T-cell (primary cell): ENCODE measurements at regions not wholly inside any gene's neighbourhood (a gene's known extent, or its start where the extent isn't known, plus 50 kb on each side); places are given as distances from the start of the nearest gene placed in this dataset.

Experiments
- ATAC-seq, 4 experiments: fragments of 200-7000 bp in 3 of 4; fragments of 150-1000 bp in 1 of 4; cut with Tn5 transposase; replicated peaks in 1 of 4; 1 replicate in 3 of 4; 2 replicates in 1 of 4; pipeline ENCODE4 v1.10.0; 2021; ENCODE audit warnings: moderate library complexity in 3 of 4, mild to moderate bottlenecking in 2 of 4, moderate number of reproducible peaks in 1 of 4
- CTCF ChIA-PET, 2 donors: fragments of 300-600 bp; sonication (Branson Sonifier 250); formaldehyde crosslinking; loops; one replicate each; lab custom pipeline; 2022; ENCODE audit warnings: antibody characterized with exemption in 2 of 2; lab: Charles Lee
- POLR2A ChIA-PET, 2 donors: fragments of 300-600 bp; sonication (Branson Sonifier 250); formaldehyde crosslinking; loops; one replicate each; lab custom pipeline; 2022; ENCODE audit warnings: antibody characterized with exemption in 2 of 2; lab: Charles Lee
- DNase-seq, 35 experiments: peaks; one replicate each; pipeline versions ENCODE4 v3.0.0 to v3.0.0-alpha.2; 2013 to 2023
- H3K27ac ChIP-seq: one replicate; pipeline ENCODE4 v1.5.1; 2013; ENCODE audit warnings: low read length
- H3K27me3 ChIP-seq, 2 experiments: replicated peaks in 1 of 2; 1 replicate in 1 of 2; 2 replicates in 1 of 2; pipeline versions ENCODE4 v1.6.1 to v1.7.0; 2013; ENCODE audit warnings: low read length in 1 of 2, mixed read lengths in 1 of 2; ENCODE audit not compliant: control insufficient read depth in 2 of 2, insufficient read depth in 2 of 2; ENCODE audit errors: extremely low read depth in 1 of 2
- H3K36me3 ChIP-seq, 2 donors: 1 replicate in 1 of 2; 2 replicates in 1 of 2; pipeline versions ENCODE4 v1.6.1 to v1.7.0; 2013; ENCODE audit warnings: low read length in 1 of 2; ENCODE audit not compliant: control insufficient read depth in 2 of 2, insufficient read depth in 1 of 2; ENCODE audit errors: extremely low read depth in 1 of 2
- H3K4me1 ChIP-seq, 2 experiments: 1 replicate in 1 of 2; 2 replicates in 1 of 2; pipeline versions ENCODE4 v1.6.1 to v1.7.0; 2013; ENCODE audit warnings: low read length in 2 of 2, mixed read lengths in 1 of 2; ENCODE audit not compliant: insufficient read depth in 2 of 2, control insufficient read depth in 1 of 2; ENCODE audit errors: extremely low read depth in 1 of 2
- H3K4me3 ChIP-seq, 2 donors: 1 replicate in 1 of 2; 2 replicates in 1 of 2; pipeline versions ENCODE4 v1.5.1 to v1.7.0; 2013; ENCODE audit warnings: mild to moderate bottlenecking in 2 of 2, low read length in 1 of 2, moderate library complexity in 1 of 2; ENCODE audit not compliant: control insufficient read depth in 1 of 2; ENCODE audit errors: extremely low read depth in 1 of 2
- H3K9me3 ChIP-seq: 2 replicates; pipeline ENCODE4 v1.7.0; 2013
- H3K27ac Mint-ChIP-seq, 2 donors: one replicate each; pipeline ENCODE4 v1.8.0; 2020 to 2021; ENCODE audit warnings: mild to moderate bottlenecking in 2 of 2, mixed read lengths in 2 of 2
- H3K27me3 Mint-ChIP-seq, 2 donors: one replicate each; pipeline ENCODE4 v1.8.0; 2021 to 2022; ENCODE audit warnings: mixed read lengths in 2 of 2
- H3K36me3 Mint-ChIP-seq: one replicate; pipeline ENCODE4 v1.8.0; 2021; ENCODE audit warnings: mixed read lengths
- H3K4me1 Mint-ChIP-seq, 3 donors: one replicate each; pipeline ENCODE4 v1.8.0; 2020 to 2022; ENCODE audit warnings: mixed read lengths in 3 of 3, mild to moderate bottlenecking in 1 of 3
- H3K4me3 Mint-ChIP-seq, 3 donors: one replicate each; pipeline ENCODE4 v1.8.0; 2020 to 2022; ENCODE audit warnings: mild to moderate bottlenecking in 3 of 3, mixed read lengths in 3 of 3, moderate library complexity in 3 of 3
- H3K9me3 Mint-ChIP-seq, 3 donors: one replicate each; pipeline ENCODE4 v1.8.0; 2020 to 2022; ENCODE audit warnings: mixed read lengths in 3 of 3
- WGBS: methylation state at CpG from one replicate; pipeline ENCODE4 v1.1.5; 2013; ENCODE audit warnings: missing lambda C conversion rate; ENCODE audit not compliant: insufficient coverage; 5-methylcytosine and 5-hydroxymethylcytosine counted together

DNA sequence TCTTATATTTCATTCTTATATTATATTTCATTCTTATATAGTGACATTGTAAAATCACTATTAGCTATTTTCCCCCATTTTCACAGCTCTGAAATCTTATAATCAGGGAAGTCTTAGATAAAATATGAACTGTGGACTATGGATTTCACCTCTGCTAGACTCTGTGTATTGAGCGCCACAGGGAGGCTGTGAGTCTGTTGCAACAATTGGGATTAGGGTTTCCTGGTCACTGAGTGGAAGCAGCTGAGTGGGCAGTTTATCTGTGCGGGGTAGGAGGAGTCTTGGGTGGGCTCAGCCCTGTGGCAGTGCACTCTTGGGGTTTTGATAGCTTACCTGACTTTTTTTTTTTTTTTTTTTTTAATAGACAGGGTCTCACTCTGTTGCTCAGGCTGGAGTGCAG, 249.5 kb downstream of the PTTG2 start:
- CTCF ChIA-PET: no interaction called here
- Mint-ChIP-seq H3K9me3 (peaks cover 0 to 4% (median 0%) of the 10 kb centered on the region in 3 donors), H3K27ac (no peak overlapping the region), H3K27me3 (no peaks in the 10 kb centered on the region), H3K4me1 (no peaks in the 10 kb centered on the region), H3K4me3 (no peak overlapping the region), H3K36me3 (no peaks in the 10 kb centered on the region)
- Histone ChIP-seq H3K27ac (no peak overlapping the region), H3K9me3 (no peaks in the 10 kb centered on the region), H3K4me1 (no peaks in the 10 kb centered on the region), H3K36me3 (no peaks in the 10 kb centered on the region), H3K27me3 (no peaks in the 10 kb centered on the region), H3K4me3 (no peak overlapping the region)
- ATAC-seq (no peak), DNase-seq (no peak)
- WGBS: 100% methylated on average over 1 of the region's 2 CpGs
- POLR2A ChIA-PET: interaction anchor here in 1 of 2 donors (0.7 kb wide), 1 partner anchor 8 kb away, joined by 5 read pairs; no protein-coding TSS in a partner anchor

DNA sequence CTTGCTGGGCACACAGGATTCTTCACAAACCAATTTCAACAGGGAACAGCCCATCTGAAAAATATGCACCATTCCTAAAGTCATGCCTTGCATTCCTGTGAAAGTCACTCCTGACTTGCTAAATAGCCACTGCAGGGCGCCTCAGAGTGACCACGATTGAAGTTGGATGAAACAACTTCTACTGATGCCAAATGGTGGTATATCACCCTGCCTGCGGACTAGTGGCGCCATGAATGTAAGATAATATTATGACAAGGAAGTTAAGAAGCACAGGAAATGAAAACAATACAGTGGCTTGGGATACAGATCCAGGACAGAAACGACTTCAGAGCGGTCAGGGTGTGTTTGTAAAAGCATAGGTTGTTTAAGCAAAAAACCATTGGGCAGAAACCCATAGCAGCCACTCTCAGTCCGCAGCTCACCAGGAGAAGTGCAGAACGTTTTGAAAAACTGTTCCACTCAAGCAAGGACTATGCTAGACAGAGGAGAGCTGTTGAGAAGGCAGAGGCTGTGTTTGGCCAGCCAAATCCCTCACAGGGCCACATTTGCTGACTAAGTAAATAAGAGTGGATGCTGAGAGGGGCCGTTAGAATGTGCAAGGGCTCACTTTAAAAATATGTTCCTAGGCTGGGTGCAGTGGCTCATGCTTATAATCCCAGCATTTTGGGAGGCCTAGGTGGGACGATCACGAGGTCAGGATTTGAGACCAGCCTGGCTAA, 250.4 kb downstream of the PTTG2 start:
- Histone ChIP-seq H3K36me3 (no peaks in the 10 kb centered on the region), H3K4me1 (no peaks in the 10 kb centered on the region), H3K27me3 (no peaks in the 10 kb centered on the region), H3K4me3 (no peak overlapping the region), H3K9me3 (no peaks in the 10 kb centered on the region), H3K27ac (no peak overlapping the region)
- POLR2A ChIA-PET: no interaction called here
- no peaks in the 10 kb centered on the region for H3K27me3 Mint-ChIP-seq
- no peak overlapping the region for H3K27ac Mint-ChIP-seq
- DNase-seq (no peak), ATAC-seq (no peak)
- CTCF ChIA-PET: interaction anchor here in 1 of 2 donors (0.7 kb wide), 1 partner anchor 419 kb away, joined by 3 read pairs; no protein-coding TSS in a partner anchor
- H3K9me3 Mint-ChIP-seq: peaks cover 0 to 4% (median 2%) of the 10 kb centered on the region in 3 donors
- no peaks in the 10 kb centered on the region for H3K36me3 Mint-ChIP-seq
- 75% methylated on average over 10 of the region's 11 CpGs for WGBS
- no peaks in the 10 kb centered on the region for H3K4me1 Mint-ChIP-seq
- no peak overlapping the region for H3K4me3 Mint-ChIP-seq

DNA sequence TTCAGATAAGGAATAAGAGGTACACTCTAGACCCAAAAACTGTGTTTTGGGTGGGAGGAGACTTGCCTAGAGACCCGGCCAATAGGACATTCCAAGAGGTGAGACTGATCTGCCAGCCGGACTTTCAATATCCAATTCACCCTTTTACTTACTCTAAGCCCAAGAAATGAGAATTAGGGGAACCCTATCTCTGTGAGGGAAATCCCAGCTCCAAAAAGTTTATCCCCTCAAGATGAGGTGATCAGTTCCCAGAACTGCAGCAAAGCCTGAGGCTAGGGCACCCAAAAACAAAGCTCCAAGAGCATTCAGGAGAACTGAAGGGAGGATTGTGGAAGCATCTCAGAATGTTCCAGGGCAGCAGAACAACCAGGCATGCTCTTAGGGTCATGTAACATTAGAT, 251.7 kb downstream of the PTTG2 start:
- no peaks in the 10 kb centered on the region for H3K27me3 Mint-ChIP-seq
- H3K4me3 ChIP-seq: no peak overlapping the region
- no peak for ATAC-seq
- no peaks in the 10 kb centered on the region for H3K4me1 Mint-ChIP-seq
- no CpG with 5 or more reads among the region's 2 CpGs for WGBS
- peaks cover 0 to 4% (median 2%) of the 10 kb centered on the region in 3 donors for H3K9me3 Mint-ChIP-seq
- H3K36me3 ChIP-seq: no peaks in the 10 kb centered on the region
- no peak overlapping the region for H3K27ac Mint-ChIP-seq
- no peaks in the 10 kb centered on the region for H3K9me3 ChIP-seq
- no peaks in the 10 kb centered on the region for H3K27me3 ChIP-seq
- H3K4me3 Mint-ChIP-seq: no peak overlapping the region
- H3K27ac ChIP-seq: no peak overlapping the region
- no peak for DNase-seq
- POLR2A ChIA-PET: no interaction called here
- CTCF ChIA-PET: no interaction called here
- no peaks in the 10 kb centered on the region for H3K4me1 ChIP-seq
- no peaks in the 10 kb centered on the region for H3K36me3 Mint-ChIP-seq

DNA sequence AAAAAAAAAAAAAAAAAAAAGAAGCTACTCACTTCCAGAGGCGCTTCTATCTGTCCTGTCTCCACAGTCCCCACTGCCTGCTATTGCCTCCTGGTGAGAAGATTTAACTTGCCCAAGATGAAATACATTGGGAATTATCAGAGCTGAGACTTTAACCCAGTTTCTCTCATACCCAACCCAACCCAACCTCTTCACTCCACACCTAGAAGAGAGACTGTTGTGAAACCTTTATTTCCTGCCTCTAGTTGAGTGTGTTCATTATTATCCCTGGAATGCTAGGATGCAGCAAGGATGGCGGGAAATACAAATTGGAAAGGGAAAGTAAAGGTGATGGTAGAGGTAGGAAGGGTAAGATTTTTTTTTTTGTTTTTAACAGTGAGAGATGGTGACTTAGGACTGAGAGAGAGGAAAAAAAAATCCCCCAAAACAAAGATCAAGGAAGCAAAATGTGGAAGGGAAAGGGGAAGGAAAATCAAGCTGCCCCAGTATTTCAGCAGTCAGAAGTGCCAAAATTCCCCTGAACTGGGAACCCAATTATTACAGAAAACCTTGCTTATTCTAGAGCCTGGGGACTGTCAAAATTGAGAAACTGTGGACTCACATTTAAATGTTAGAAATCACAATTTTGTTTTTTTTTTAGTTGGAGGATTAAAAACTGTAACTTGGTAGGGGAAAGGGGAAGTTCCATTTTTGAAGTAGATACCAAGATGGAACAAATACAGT, 253.0 kb downstream of the PTTG2 start:
- no CpG with 5 or more reads among the region's 2 CpGs for WGBS
- ChIA-PET CTCF (interaction anchor here (0.6 to 0.7 kb wide), 3 partner anchors 62 to 989 kb away, joined by 3 read pairs; no protein-coding TSS in a partner anchor), POLR2A (no interaction called here)
- Mint-ChIP-seq H3K27ac (no peak overlapping the region), H3K4me1 (no peaks in the 10 kb centered on the region), H3K4me3 (no peak overlapping the region), H3K27me3 (no peaks in the 10 kb centered on the region), H3K36me3 (no peaks in the 10 kb centered on the region), H3K9me3 (peaks cover 0 to 2% (median 0%) of the 10 kb centered on the region in 3 donors)
- Histone ChIP-seq H3K36me3 (no peaks in the 10 kb centered on the region), H3K27me3 (no peaks in the 10 kb centered on the region), H3K27ac (no peak overlapping the region), H3K4me1 (no peaks in the 10 kb centered on the region), H3K4me3 (no peak overlapping the region), H3K9me3 (no peaks in the 10 kb centered on the region)
- ATAC-seq: no peak
- DNase-seq: no peak

DNA sequence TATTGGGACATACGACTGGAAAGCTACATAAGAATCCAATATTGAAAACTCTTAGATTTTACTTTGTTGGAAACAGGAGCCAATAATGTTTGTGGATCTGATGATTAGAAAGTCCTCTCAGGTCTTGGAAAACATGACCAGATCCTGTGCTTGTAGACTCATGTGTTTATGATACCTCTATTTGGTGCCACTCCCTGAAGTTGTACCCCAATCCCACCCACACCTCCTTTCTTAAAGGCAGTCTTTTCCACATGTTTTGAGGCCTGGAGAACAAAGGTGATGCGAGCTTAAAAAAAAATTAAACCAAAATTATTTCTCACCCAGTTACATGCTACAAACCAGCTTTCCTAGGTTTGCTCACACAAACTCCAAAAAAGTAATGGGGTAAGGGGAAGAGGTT, 262.7 kb downstream of the PTTG2 start:
- no peak overlapping the region for H3K27ac ChIP-seq
- no peaks in the 10 kb centered on the region for H3K4me1 Mint-ChIP-seq
- WGBS: no CpG with 5 or more reads among the region's 2 CpGs

DNA sequence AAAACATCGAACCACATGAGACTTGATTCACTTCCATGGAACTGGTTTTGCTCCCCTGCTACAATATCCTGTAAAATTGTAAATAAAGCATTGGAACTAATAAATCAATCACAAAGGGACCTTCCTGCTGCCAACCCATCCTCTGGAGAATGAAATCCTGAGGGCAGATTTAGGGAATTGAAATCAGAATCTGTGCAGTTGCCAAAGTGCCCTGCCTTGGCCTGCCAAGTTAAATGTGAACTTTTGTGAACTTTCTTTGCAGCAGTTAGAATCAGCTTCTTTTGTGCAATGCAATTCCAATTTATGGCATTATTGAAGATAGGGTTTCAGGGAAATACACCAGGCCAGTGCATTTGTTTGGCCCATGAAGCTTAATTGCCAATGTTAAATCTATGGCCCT, 263.1 kb downstream of the PTTG2 start:
- H3K27ac ChIP-seq: no peak overlapping the region
- H3K4me3 ChIP-seq: no peak overlapping the region
- H3K27ac Mint-ChIP-seq: no peak overlapping the region
- POLR2A ChIA-PET: interaction anchor here in 1 of 2 donors (0.6 kb wide), 1 partner anchor 457 kb away, joined by 6 read pairs; no protein-coding TSS in a partner anchor
- WGBS: no CpG with 5 or more reads among the region's 1 CpG
- no peaks in the 10 kb centered on the region for H3K9me3 Mint-ChIP-seq
- no peaks in the 10 kb centered on the region for H3K4me1 Mint-ChIP-seq
- H3K36me3 ChIP-seq: no peaks in the 10 kb centered on the region
- H3K4me1 ChIP-seq: no peaks in the 10 kb centered on the region
- no peaks in the 10 kb centered on the region for H3K36me3 Mint-ChIP-seq
- no peaks in the 10 kb centered on the region for H3K9me3 ChIP-seq
- no peak overlapping the region for H3K4me3 Mint-ChIP-seq
- no peaks in the 10 kb centered on the region for H3K27me3 ChIP-seq
- ATAC-seq: no peak
- no peak for DNase-seq
- H3K27me3 Mint-ChIP-seq: peaks cover 0 to 2% of the 10 kb centered on the region in 2 donors
- CTCF ChIA-PET: no interaction called here

More for the DNA sequence above, 262.7 kb downstream of the PTTG2 start:
- DNase-seq: no peak
- Histone ChIP-seq H3K4me1 (no peaks in the 10 kb centered on the region), H3K27me3 (no peaks in the 10 kb centered on the region), H3K4me3 (no peak overlapping the region), H3K36me3 (no peaks in the 10 kb centered on the region), H3K9me3 (no peaks in the 10 kb centered on the region)
- H3K27ac Mint-ChIP-seq: no peak overlapping the region
- no peak for ATAC-seq
- no peaks in the 10 kb centered on the region for H3K36me3 Mint-ChIP-seq
- no peaks in the 10 kb centered on the region for H3K9me3 Mint-ChIP-seq
- peaks cover 0 to 2% of the 10 kb centered on the region in 2 donors for H3K27me3 Mint-ChIP-seq
- H3K4me3 Mint-ChIP-seq: no peak overlapping the region
- CTCF ChIA-PET: no interaction called here
- POLR2A ChIA-PET: interaction anchor here in 1 of 2 donors (0.6 kb wide), 1 partner anchor 458 kb away, joined by 6 read pairs; no protein-coding TSS in a partner anchor
